CD4-positive, alpha-beta T cell treated with Interleukin-4 for 4 hours (primary cell): ENCODE measurements at regions not wholly inside any gene's neighbourhood (a gene's known extent, or its start where the extent isn't known, plus 50 kb on each side); places are given as distances from the start of the nearest gene placed in this dataset.
"Not testable (repeated sequence)": the region's sequence is repeated elsewhere in the genome, so short reads cannot be mapped to it uniquely, and the experiment has no call there.

Source experiments
- DNase-seq: peaks from one replicate; pipeline ENCODE4 v3.0.0-alpha.2; 2020

GRCh38 chr6:145272246-145272645 is 463.1 kb downstream of the EPM2A start:
- no peak for DNase-seq

GRCh38 chr6:145273136-145273535 is 462.2 kb downstream of the EPM2A start:
- DNase-seq = no peak

GRCh38 chr6:145274083-145274482 is 461.2 kb downstream of the EPM2A start:
- no peak for DNase-seq

GRCh38 chr6:145275019-145275418 is 460.3 kb downstream of the EPM2A start:
- no peak for DNase-seq

GRCh38 chr6:145275787-145276186 is 459.5 kb downstream of the EPM2A start:
- no peak for DNase-seq

GRCh38 chr6:145276756-145277155 is 458.6 kb downstream of the EPM2A start:
- DNase-seq = no peak

- no peak for DNase-seq
These were observed 457.8 kb downstream of the EPM2A start for GRCh38 chr6:145277358-145278086.

GRCh38 chr6:145278163-145278807 is 457.0 kb downstream of the EPM2A start:
- no peak for DNase-seq

GRCh38 chr6:145279551-145279950 is 455.8 kb downstream of the EPM2A start:
- no peak for DNase-seq

GRCh38 chr6:145279993-145280392 is 455.3 kb downstream of the EPM2A start:
- no peak for DNase-seq

GRCh38 chr6:145283209-145283608 is 452.1 kb downstream of the EPM2A start:
- DNase-seq = not testable (repeated sequence)

GRCh38 chr6:145283856-145284255 is 451.5 kb downstream of the EPM2A start:
- no peak for DNase-seq

- no peak for DNase-seq
These were observed 448.4 kb downstream of the EPM2A start for GRCh38 chr6:145286916-145287315.

- DNase-seq = no peak
These were observed 445.7 kb downstream of the EPM2A start for GRCh38 chr6:145289573-145289972.

- no peak for DNase-seq
These were observed 445.2 kb downstream of the EPM2A start for GRCh38 chr6:145290122-145290521.

- DNase-seq = no peak
These were observed 443.3 kb downstream of the EPM2A start for GRCh38 chr6:145292066-145292465.

GRCh38 chr6:145294942-145295341 is 440.4 kb downstream of the EPM2A start:
- DNase-seq = no peak

GRCh38 chr6:145295746-145296145 is 439.6 kb downstream of the EPM2A start:
- DNase-seq = no peak

GRCh38 chr6:145305670-145306069 is 429.6 kb downstream of the EPM2A start:
- no peak for DNase-seq

GRCh38 chr6:145306489-145306888 is 428.8 kb downstream of the EPM2A start:
- no peak for DNase-seq

GRCh38 chr6:145309842-145310535 is 425.3 kb downstream of the EPM2A start:
- no peak for DNase-seq

- DNase-seq = no peak
These were observed 422.8 kb downstream of the EPM2A start for GRCh38 chr6:145312481-145312880.

- no peak for DNase-seq
These were observed 422.1 kb downstream of the EPM2A start for GRCh38 chr6:145313041-145313855.
